ENCODE measurements at regions not wholly inside any gene's neighbourhood (a gene's known extent, or its start where the extent isn't known, plus 50 kb on each side); places are given as distances from the start of the nearest gene placed in this dataset.

DNA sequence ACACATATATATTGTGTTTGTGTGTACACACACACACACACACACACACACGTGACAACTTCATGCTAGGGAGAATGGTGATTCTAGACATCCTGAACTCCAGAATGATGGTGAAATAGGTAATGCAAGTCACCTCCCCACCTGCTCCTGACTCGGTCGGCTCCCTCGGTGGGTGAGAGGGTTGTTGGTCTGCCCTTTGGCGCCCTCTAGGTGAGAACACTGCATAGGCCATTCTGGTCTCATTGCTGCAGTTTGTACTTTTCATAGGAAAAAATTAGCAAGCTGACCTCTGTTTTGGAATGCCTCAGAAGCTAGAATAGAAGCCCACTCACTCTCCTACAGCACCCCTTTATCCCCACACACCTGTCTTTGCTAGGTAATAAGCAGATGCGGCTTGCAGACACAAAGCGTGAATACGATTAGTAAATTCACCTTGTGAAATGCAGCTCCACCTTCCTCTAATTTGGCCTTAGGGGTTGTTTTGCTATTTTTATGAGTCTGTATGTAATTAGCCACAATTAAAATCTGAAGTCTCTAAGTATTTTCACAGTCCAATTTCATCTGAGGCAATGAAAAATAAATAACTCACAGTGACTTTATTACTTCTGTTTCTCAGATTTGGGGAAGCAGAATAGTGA is 130.0 kb upstream of the KCNJ15 start:
- no peak overlapping the region for H3K4me3 ChIP-seq (ENCODE audit: insufficient read depth, low read length)
- peaks cover 50% of the 10 kb centered on the region for H3K27me3 ChIP-seq (ENCODE audit: insufficient read depth, low read length)
- TF ChIP-seq, protein P1, sequence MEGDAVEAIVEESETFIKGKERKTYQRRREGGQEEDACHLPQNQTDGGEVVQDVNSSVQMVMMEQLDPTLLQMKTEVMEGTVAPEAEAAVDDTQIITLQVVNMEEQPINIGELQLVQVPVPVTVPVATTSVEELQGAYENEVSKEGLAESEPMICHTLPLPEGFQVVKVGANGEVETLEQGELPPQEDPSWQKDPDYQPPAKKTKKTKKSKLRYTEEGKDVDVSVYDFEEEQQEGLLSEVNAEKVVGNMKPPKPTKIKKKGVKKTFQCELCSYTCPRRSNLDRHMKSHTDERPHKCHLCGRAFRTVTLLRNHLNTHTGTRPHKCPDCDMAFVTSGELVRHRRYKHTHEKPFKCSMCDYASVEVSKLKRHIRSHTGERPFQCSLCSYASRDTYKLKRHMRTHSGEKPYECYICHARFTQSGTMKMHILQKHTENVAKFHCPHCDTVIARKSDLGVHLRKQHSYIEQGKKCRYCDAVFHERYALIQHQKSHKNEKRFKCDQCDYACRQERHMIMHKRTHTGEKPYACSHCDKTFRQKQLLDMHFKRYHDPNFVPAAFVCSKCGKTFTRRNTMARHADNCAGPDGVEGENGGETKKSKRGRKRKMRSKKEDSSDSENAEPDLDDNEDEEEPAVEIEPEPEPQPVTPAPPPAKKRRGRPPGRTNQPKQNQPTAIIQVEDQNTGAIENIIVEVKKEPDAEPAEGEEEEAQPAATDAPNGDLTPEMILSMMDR (IDR thresholded peaks at IDR 0.05; ENCODE audit: extremely low read depth, low read depth, low read length) = peak; percentile 82
- peak; percentile 76 for DNase-seq (ENCODE audit: insufficient read length, low spot score, missing footprints)
- no peak overlapping the region for H2AFZ ChIP-seq (ENCODE audit: low read length)
- H3K4me1 ChIP-seq (ENCODE audit: insufficient read depth, low read length) = no peaks in the 10 kb centered on the region
- no peaks in the 10 kb centered on the region for H4K20me1 ChIP-seq (ENCODE audit: insufficient read depth, low read length)
- H3K27ac ChIP-seq (ENCODE audit: low read depth, low read length) = no peak overlapping the region
- no peak overlapping the region for H3K4me2 ChIP-seq (ENCODE audit: insufficient read depth, low read length)
- no peaks in the 10 kb centered on the region for H3K36me3 ChIP-seq (ENCODE audit: insufficient read depth, low read length)
- no peaks in the 10 kb centered on the region for H3K9me3 ChIP-seq (ENCODE audit: low read depth, low read length)
- H3K79me2 ChIP-seq (ENCODE audit: insufficient read depth, low read length) = no peaks in the 10 kb centered on the region

DNA sequence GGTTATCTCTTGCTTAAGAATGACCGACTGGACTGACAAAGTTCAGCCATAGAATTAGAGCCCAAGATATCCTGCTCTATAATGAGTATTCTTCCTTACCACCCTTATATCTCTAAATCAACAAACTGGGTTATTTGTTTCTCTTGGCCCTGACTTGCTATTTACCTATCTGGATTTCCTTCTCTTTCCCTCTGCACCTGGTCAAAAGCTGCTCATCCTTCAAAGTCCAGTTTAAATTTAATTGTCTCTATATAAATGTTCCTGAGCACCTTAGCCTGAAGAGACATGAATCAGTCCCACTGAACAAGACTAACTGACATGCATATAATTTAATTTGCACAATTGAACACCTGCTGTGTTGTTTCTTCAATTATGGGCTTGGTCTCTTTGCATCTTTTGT is 127.1 kb upstream of the KCNJ15 start:
- H3K9me3 ChIP-seq (ENCODE audit: low read depth, low read length) = no peaks in the 10 kb centered on the region
- no peaks in the 10 kb centered on the region for H3K36me3 ChIP-seq (ENCODE audit: insufficient read depth, low read length)
- no peaks in the 10 kb centered on the region for H3K4me1 ChIP-seq (ENCODE audit: insufficient read depth, low read length)
- H3K27me3 ChIP-seq (ENCODE audit: insufficient read depth, low read length) = peaks cover 64% of the 10 kb centered on the region
- TF ChIP-seq, protein P1 (IDR thresholded peaks at IDR 0.05; ENCODE audit: extremely low read depth, low read depth, low read length) = no peak
- H3K4me2 ChIP-seq (ENCODE audit: insufficient read depth, low read length) = no peak overlapping the region
- DNase-seq (ENCODE audit: insufficient read length, low spot score, missing footprints) = no peak
- H3K79me2 ChIP-seq (ENCODE audit: insufficient read depth, low read length) = no peaks in the 10 kb centered on the region
- H4K20me1 ChIP-seq (ENCODE audit: insufficient read depth, low read length) = no peaks in the 10 kb centered on the region
- H2AFZ ChIP-seq (ENCODE audit: low read length) = no peak overlapping the region
- H3K27ac ChIP-seq (ENCODE audit: low read depth, low read length) = no peak overlapping the region
- H3K4me3 ChIP-seq (ENCODE audit: insufficient read depth, low read length) = no peak overlapping the region

DNA sequence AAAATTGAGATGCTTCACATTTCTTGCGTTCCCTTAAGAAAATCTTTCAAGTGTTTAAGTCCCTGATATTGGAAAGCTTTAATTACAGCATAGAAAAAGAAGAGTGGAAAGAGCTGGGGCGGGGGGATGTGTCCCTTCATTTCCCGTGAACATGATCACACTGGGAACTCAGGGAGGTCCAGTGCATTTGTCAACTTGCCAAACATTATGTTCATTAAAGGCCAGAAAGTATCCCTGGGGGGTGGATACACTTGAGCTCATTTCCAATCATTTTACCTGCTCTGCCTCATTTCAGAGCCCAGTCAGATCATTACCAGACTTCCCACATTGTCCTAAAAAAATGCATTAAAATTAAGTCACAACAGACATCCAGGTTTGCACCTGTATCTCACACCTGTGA is 123.6 kb upstream of the KCNJ15 start:
- H3K4me2 ChIP-seq (ENCODE audit: insufficient read depth, low read length) = no peak overlapping the region
- no peak for DNase-seq (ENCODE audit: insufficient read length, low spot score, missing footprints)
- H3K9me3 ChIP-seq (ENCODE audit: low read depth, low read length) = no peaks in the 10 kb centered on the region
- peaks cover 48% of the 10 kb centered on the region for H3K27me3 ChIP-seq (ENCODE audit: insufficient read depth, low read length)
- H3K36me3 ChIP-seq (ENCODE audit: insufficient read depth, low read length) = no peaks in the 10 kb centered on the region
- no peaks in the 10 kb centered on the region for H3K4me1 ChIP-seq (ENCODE audit: insufficient read depth, low read length)
- no peak overlapping the region for H2AFZ ChIP-seq (ENCODE audit: low read length)
- H3K4me3 ChIP-seq (ENCODE audit: insufficient read depth, low read length) = no peak overlapping the region
- TF ChIP-seq, protein P1 (IDR thresholded peaks at IDR 0.05; ENCODE audit: extremely low read depth, low read depth, low read length) = no peak
- no peak overlapping the region for H3K27ac ChIP-seq (ENCODE audit: low read depth, low read length)
- no peaks in the 10 kb centered on the region for H3K79me2 ChIP-seq (ENCODE audit: insufficient read depth, low read length)
- no peaks in the 10 kb centered on the region for H4K20me1 ChIP-seq (ENCODE audit: insufficient read depth, low read length)

DNA sequence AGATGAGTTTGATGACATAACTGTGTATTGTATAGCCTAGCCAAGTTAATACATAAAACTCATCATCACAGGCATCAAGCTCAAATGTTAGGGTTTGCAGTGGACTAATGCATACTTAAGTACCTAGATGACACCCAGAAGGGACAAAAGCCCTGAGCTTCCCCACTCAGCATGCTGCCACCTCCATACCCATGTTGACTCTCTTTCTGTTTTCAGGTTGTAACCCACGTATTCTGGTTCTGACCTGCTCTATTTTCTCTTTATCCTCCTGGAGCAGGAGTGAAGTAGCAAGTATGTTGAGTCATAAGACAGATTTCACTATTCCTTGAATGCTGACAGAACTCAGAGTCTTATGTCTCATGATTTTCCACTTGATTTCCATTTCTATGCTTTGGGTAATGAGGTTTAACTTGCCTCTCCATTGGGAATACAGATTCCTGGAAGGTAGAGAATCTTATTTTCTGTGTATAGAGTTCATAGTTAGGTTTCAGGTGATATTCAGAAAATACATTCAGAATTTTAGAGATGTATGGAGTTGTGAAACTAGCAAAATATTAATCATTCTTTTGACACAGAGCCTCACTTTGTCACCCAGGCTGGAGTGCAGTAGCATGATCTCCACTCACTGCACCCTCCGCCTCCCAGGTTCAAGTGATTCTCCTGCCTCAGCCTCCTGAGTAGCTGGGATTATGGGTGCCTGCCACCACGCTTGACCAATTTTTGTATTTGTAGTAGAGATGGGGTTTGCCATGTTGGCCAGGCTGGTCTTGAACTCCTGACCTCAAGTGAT is 122.5 kb upstream of the KCNJ15 start:
- Histone ChIP-seq H2AFZ (ENCODE audit: low read length) (no peak overlapping the region), H4K20me1 (ENCODE audit: insufficient read depth, low read length) (no peaks in the 10 kb centered on the region), H3K27me3 (ENCODE audit: insufficient read depth, low read length) (peaks cover 45% of the 10 kb centered on the region), H3K4me3 (ENCODE audit: insufficient read depth, low read length) (no peak overlapping the region), H3K36me3 (ENCODE audit: insufficient read depth, low read length) (no peaks in the 10 kb centered on the region), H3K9me3 (ENCODE audit: low read depth, low read length) (no peaks in the 10 kb centered on the region), H3K27ac (ENCODE audit: low read depth, low read length) (no peak overlapping the region), H3K4me1 (ENCODE audit: insufficient read depth, low read length) (no peaks in the 10 kb centered on the region), H3K4me2 (ENCODE audit: insufficient read depth, low read length) (no peak overlapping the region), H3K79me2 (ENCODE audit: insufficient read depth, low read length) (no peaks in the 10 kb centered on the region)
- no peak for DNase-seq (ENCODE audit: insufficient read length, low spot score, missing footprints)
- TF ChIP-seq, protein P1 (IDR thresholded peaks at IDR 0.05; ENCODE audit: extremely low read depth, low read depth, low read length) = no peak
